BE2C (cell line): ENCODE measurements at regions not wholly inside any gene's neighbourhood (a gene's known extent, or its start where the extent isn't known, plus 50 kb on each side); places are given as distances from the start of the nearest gene placed in this dataset.

Experiments used
- DNase-seq: peaks from one replicate; pipeline ENCODE4 v3.0.0-alpha.2; 2020
- H3K27me3 ChIP-seq: fragments of 250-450 bp; sonication (Bioruptor Pico); 2 replicates; pipeline ENCODE4 v1.5.1; 2020; ENCODE audit warnings: mild to moderate bottlenecking
- H3K36me3 ChIP-seq: fragments of 250-450 bp; sonication (Bioruptor Pico); 2 replicates; pipeline ENCODE4 v1.5.1; 2020; ENCODE audit warnings: mild to moderate bottlenecking
- H3K4me1 ChIP-seq: fragments of 250-450 bp; sonication (Bioruptor Pico); 2 replicates; pipeline ENCODE4 v1.5.1; 2020
- H3K4me3 ChIP-seq: 2 replicates; pipeline ENCODE4 v1.5.1; 2011; ENCODE audit warnings: low read depth, low read length
- H3K9me3 ChIP-seq: fragments of 250-450 bp; sonication (Bioruptor Pico); 2 replicates; pipeline ENCODE4 v1.5.1; 2020
- TF ChIP-seq, protein P1 (sequence below): IDR thresholded peaks from 2 replicates; pipeline ENCODE4 v1.5.1; 2012; ENCODE audit warnings: mild to moderate bottlenecking, low read depth, low read length

DNA sequence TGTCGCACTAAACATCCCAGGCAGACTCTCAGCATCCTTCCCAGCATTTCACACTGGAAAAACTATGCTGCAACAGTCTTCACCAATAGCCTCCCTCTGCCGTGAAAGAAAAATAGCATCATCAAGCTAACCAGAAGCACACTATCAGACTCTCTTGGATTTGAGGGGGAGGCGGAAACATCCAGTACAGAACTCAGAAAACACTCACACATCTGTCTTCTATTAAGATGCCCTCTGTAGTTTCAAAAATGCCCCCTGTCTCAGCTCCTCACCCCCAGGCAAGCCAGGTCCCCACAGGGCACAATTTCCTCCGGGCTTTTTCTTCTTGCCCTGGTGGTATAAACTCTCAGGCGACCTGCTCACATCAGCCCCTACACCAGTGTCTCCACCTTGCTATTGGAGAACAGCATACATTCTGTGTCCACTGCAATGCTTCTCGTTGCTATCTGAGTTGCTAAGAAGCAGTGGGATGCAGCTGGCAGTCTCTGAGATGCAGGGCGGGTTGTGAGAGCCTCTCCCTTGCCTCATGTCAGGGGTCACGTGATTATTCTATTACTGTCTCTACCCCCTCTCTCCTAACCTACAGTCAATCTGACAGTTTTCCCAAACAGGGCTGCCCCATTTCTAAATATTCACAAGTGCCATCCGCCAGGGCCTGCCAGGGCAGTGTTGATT is 189.9 kb downstream of the INO80D start:
- Histone ChIP-seq H3K4me1 (peaks cover 3% of the 10 kb centered on the region; the same call in 1 of the 2 replicates), H3K27me3 (no peaks in the 10 kb centered on the region), H3K9me3 (no peaks in the 10 kb centered on the region), H3K4me3 (no peak overlapping the region), H3K36me3 (no peaks in the 10 kb centered on the region)
- peak; percentile 30 for DNase-seq
- TF ChIP-seq, protein P1, sequence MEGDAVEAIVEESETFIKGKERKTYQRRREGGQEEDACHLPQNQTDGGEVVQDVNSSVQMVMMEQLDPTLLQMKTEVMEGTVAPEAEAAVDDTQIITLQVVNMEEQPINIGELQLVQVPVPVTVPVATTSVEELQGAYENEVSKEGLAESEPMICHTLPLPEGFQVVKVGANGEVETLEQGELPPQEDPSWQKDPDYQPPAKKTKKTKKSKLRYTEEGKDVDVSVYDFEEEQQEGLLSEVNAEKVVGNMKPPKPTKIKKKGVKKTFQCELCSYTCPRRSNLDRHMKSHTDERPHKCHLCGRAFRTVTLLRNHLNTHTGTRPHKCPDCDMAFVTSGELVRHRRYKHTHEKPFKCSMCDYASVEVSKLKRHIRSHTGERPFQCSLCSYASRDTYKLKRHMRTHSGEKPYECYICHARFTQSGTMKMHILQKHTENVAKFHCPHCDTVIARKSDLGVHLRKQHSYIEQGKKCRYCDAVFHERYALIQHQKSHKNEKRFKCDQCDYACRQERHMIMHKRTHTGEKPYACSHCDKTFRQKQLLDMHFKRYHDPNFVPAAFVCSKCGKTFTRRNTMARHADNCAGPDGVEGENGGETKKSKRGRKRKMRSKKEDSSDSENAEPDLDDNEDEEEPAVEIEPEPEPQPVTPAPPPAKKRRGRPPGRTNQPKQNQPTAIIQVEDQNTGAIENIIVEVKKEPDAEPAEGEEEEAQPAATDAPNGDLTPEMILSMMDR, result no peak

DNA sequence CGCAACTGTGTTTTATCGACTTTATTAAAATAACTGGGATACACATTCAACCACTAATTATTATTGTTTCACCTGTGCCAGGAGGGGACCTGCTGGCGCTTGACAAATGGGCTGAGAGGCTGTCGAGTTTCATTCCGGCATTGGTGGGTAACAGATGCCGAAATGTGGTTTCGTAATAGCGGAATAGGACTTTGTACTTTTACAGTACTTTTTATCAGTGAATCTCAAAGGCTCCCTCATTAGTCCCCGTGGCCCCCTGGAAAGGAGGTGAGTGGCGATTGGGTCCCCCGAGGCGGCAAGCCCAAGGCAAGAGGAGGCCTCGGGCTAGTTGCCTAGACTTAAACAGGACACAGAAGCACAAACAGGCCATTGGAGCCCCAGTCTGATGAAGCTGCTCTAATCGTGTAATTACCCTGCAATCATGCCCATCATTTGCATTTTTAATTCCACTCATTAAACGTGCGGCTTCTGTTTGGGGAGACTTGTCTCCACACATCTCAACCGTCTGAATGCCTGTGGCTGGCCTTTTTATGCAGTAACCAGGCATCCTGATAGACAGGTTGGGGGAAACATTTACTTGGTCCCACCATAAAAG is 193.2 kb downstream of the INO80D start:
- Histone ChIP-seq H3K9me3 (no peaks in the 10 kb centered on the region), H3K27me3 (no peaks in the 10 kb centered on the region), H3K36me3 (no peaks in the 10 kb centered on the region), H3K4me3 (peak overlapping the region; percentile 45), H3K4me1 (peaks cover 3% of the 10 kb centered on the region; the same call in 1 of the 2 replicates)
- TF ChIP-seq, protein P1, result no peak
- DNase-seq, result no peak

DNA sequence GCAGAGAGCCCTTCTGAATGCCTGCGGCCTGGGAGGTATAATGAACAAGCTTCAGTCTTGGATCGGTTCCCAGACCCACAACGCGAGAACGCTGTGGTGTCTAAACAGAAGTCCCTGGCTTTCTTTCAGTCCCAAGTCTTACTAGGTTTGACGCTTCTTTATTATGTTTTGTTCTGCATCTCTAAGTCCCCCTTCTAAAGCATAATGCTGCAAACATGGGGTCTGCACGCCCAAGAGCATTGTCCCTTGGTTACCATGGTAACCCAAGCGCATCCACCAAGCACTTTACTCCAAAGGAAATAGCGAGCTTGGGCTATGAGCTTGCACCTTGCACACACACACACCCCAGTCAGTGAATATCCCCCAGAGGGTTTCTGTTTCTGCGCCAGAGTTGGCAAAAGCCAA is 193.7 kb downstream of the INO80D start:
- peaks cover 3% of the 10 kb centered on the region; the same call in 1 of the 2 replicates for H3K4me1 ChIP-seq
- H3K27me3 ChIP-seq, result no peaks in the 10 kb centered on the region
- peak overlapping the region; percentile 45 for H3K4me3 ChIP-seq
- H3K9me3 ChIP-seq, result no peaks in the 10 kb centered on the region
- H3K36me3 ChIP-seq, result no peaks in the 10 kb centered on the region
- DNase-seq, result peak; percentile 52
- TF ChIP-seq, protein P1, result no peak

DNA sequence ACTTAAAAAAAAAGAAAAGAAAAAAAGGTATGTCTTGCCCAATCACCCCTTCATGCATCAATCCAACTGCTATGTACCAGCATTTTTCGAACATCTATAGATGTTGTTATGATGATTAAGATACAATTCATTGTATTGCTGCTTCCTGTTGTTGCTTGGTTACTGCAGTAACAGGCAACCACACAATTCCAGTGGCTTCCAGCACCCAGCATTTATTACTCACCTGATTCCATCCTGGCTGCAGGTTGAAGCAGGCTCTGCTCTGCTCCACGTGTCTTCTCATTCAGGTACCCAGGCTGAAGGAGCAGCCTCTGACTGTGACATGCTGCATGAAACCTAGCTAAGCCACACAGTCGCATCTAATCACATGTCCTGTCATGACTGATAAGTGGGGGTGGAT is 196.9 kb downstream of the INO80D start:
- DNase-seq, result no peak
- TF ChIP-seq, protein P1, result no peak
- H3K4me3 ChIP-seq, result no peak overlapping the region
- H3K9me3 ChIP-seq, result no peaks in the 10 kb centered on the region
- H3K36me3 ChIP-seq, result no peaks in the 10 kb centered on the region
- no peaks in the 10 kb centered on the region for H3K27me3 ChIP-seq
- H3K4me1 ChIP-seq, result no peaks in the 10 kb centered on the region

DNA sequence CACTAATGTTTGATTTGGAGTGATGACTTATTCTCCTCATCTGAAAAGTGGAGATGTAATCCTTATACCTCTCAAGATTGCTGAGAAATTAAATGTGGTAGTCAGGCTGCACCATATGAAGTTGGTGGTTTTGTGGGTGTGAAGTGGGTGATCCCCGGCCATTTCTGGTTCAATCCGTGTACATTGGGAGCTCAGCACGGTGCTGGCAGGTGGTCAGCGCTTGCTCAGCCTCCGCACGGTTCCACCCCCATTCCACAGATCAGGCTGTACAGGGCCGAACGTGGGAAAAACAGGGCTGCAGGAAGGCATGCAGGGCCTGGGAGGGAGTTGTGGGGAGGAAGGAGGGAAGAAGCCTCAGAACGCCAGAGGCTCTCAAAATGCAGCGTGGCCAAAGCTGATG is 198.3 kb downstream of the INO80D start:
- Histone ChIP-seq H3K36me3 (no peaks in the 10 kb centered on the region), H3K27me3 (no peaks in the 10 kb centered on the region), H3K4me1 (no peaks in the 10 kb centered on the region), H3K9me3 (no peaks in the 10 kb centered on the region), H3K4me3 (no peak overlapping the region)
- TF ChIP-seq, protein P1, result no peak
- DNase-seq, result no peak

DNA sequence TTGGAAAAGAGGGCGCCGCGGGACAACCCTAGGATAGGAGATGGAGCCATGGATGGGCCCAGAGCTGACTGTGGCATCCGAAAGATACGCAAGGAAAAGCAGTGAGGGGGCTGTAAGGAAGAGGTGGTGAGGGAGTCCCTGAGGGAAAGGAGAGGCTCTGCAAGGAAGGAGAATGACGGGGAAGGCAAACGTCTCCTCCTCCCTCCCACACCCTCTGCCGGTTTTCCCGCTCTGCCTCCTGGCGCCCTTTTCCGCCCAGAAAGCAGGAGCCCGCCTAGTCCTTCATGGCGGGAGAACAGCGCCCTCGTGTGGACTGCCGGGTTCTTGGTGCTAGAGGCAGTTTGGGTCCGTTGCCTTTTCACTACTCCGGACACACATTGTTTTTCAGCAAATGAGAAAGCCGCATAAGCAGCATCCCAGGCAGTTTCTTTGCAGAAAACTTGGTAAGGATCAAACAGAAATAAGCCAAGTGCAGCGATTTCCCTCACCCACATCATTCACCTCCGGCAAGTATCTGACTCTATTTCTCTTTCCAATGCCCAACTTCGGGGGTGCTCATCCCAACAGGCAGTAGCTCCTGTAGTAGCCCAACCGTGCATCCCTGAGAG is 200.4 kb downstream of the INO80D start:
- TF ChIP-seq, protein P1, result peak; percentile 68
- no peaks in the 10 kb centered on the region for H3K9me3 ChIP-seq
- no peaks in the 10 kb centered on the region for H3K4me1 ChIP-seq
- H3K4me3 ChIP-seq, result no peak overlapping the region
- H3K27me3 ChIP-seq, result no peaks in the 10 kb centered on the region
- DNase-seq, result peak; percentile 74
- no peaks in the 10 kb centered on the region for H3K36me3 ChIP-seq
